GM12874 (cell line): ENCODE measurements at regions not wholly inside any gene's neighbourhood (a gene's known extent, or its start where the extent isn't known, plus 50 kb on each side); places are given as distances from the start of the nearest gene placed in this dataset.

ENCODE experiments used
- TF ChIP-seq, protein P1 (sequence below): IDR thresholded peaks from 2 replicates; pipeline ENCODE4 v1.5.1; 2011; ENCODE audit warnings: low read depth, mild to moderate bottlenecking, control low read depth, low read length, moderate library complexity; ENCODE audit not compliant: insufficient read depth

DNA sequence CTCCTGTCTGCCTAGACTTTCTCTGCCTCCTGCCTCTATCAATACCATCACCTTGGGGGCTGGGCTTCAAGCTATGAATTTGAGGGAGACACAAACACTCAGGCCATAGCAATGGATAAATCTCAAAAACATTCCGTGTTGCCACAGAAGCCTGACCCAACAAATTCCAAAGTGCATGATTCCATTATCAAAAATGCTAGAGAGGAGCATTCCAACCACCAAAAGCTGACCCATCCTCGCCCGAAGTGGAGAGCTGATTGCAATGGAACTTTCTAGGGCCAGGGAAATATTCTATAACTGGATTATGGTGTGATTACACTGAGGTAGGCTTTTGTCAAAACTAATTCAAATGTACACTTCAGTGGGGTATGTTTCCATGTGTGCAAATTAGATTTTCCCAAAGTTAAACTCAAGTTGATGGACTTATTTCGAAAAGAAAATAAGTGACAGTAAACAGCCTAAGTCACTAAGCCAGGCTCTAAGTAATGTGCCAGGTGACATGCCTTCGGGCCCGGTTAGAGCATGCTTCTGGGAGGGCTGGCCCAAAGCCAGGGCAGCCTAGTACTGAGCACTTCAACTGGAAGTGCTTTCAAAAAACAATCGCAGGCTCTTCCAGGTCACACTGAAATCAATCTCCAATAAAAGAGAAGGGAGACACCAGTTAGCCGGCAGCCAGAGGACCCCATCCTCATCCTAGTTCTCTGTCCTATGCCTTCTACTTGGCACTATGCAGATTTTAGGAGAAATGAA, 142.3 kb downstream of the TBXT start:
- TF ChIP-seq, protein P1, sequence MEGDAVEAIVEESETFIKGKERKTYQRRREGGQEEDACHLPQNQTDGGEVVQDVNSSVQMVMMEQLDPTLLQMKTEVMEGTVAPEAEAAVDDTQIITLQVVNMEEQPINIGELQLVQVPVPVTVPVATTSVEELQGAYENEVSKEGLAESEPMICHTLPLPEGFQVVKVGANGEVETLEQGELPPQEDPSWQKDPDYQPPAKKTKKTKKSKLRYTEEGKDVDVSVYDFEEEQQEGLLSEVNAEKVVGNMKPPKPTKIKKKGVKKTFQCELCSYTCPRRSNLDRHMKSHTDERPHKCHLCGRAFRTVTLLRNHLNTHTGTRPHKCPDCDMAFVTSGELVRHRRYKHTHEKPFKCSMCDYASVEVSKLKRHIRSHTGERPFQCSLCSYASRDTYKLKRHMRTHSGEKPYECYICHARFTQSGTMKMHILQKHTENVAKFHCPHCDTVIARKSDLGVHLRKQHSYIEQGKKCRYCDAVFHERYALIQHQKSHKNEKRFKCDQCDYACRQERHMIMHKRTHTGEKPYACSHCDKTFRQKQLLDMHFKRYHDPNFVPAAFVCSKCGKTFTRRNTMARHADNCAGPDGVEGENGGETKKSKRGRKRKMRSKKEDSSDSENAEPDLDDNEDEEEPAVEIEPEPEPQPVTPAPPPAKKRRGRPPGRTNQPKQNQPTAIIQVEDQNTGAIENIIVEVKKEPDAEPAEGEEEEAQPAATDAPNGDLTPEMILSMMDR = no peak

DNA sequence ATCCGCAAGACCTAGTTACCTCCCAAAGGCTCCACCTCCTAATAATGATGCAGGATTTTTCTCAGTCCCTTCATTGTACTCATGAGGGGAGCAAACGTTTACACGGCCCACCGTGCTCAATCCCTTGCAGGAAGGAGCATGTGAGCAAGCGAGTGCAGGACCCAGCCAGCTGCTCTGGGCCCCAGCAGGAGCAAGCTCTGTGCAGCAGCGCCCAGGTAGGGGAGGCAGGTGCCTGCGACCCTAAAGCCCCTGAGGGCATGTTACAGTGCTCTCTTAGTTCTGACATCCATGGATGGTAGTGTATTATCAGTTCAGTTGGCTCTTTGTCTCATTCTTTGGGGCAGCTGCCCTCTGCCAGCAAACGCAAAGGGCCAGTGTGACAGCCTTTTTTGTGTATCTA, 143.4 kb downstream of the TBXT start:
- TF ChIP-seq, protein P1 = no peak

DNA sequence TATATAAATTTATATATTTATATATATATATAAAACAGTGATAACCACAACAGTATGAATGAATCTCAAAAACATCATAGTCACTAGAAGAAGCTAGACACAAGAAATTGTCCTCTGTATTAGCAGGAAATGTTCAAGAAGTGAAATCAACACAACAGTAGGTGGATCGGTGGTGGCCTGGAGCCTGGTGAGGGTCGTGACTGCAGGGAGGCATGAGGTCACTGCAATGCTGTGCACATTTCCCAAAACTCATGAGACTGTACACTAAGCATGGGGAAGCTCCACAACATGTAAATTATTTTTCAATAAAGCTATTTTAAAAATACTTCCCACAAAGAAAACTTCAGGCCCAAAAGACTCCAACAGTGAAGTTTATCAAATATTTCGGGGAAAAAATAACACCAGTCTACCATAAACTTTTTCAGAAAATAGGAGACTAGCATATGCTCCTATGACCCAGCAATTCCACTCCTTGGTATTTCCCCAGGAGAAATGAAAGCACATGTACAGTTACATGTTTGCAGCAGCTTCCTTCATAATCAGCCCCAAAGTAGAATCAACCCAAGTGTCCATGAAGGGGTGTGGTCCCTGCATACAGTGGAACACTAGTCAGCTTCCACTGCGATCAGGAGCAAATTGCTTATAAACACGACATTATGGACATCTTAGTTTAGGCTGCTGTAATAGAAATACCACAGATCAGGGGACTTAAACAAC, 144.2 kb downstream of the TBXT start:
- TF ChIP-seq, protein P1 = no peak

DNA sequence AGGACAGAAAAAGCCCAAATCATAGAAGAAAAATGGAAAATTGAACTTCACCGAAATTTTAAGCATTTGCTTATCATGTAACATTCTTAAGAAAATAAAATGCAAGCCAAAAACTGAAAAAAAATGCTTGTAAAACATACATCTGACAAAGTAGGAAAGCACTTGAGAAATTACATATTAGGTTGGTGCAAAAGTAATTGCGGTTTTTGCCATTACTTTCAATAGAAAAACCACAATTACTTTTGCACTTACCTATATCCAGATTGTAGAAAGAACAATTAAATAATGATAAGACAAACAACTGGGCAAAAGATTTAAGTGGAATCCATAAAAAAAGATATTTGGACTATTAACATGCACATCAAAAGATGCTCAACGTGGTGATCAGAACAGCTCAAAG, 146.2 kb downstream of the TBXT start:
- TF ChIP-seq, protein P1 = no peak

DNA sequence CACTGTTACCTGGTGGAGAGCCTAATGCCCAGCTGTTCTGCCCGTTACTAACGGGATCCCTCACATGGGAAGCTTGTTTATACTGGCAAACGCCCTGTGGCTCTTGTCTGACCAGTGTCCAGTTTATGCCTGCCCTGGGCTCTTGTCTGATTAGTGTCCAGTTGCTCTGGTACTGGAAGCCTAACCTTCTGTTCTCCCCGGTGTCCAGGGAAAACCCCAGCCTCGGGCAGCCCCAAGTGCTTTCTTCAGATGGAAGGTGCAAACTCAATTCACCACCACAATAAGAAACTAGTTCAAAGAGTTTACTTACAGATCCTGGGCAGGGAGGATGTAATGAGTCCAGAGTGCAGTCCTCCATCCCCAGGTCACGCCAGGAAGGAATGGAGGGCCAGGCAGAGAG, 148.4 kb downstream of the TBXT start:
- TF ChIP-seq, protein P1 = no peak

DNA sequence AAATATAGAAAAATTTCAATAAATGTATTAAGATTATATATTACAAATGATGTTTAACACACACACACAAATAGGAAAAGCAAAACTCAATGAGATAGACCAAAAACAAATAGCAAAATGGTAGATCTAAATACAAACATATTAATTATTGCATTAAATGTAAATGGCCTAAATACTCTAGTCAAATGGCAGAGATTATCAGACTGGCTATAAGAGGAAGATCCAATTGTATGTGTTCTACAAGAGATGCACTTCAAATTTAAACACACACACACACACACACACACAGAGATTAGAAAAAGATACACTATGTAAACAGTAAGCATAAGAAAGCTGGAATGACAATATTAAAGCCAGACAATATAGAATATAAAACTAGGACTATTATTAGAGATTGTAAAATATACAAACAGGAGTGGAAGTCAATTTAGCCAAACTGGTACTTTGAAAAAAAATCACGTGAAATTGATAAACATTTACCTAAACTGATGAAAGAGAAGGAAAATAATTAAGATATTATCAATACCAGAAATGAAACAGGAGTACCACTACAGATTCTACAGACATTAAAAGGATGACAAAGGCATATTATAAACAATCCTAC, 150.5 kb downstream of the TBXT start:
- TF ChIP-seq, protein P1 = no peak

DNA sequence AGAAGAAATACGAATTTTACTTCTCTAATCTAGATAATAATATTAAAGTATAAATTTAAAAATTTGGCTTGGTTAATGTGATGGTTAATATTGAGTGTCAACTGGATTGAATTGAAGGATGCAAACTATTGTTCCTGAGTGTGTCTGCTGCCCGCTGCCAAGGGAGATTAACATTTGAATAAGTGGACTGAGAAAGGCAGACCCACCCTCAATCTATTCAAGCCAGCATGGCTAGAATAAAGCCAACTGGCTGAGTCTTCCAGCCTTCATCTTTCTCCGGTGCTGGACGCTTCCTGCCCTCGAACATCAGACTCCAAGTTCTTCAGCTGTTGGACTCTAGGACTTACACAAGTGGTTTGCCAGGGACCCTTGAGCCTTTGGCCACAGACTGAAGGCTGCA, 152.7 kb downstream of the TBXT start:
- TF ChIP-seq, protein P1 = no peak
